ENCODE measurements at regions not wholly inside any gene's neighbourhood (a gene's known extent, or its start where the extent isn't known, plus 50 kb on each side); places are given as distances from the start of the nearest gene placed in this dataset.

GRCh38 chr11:129611661-129612446 lies 203.8 kb upstream of the TMEM45B start:
- H2BK120ac ChIP-seq (ENCODE audit: low read depth, low read length, poor library complexity, severe bottlenecking), result no peak overlapping the region
- H3K27me3 Mint-ChIP-seq (ENCODE audit: low read depth), result no peaks in the 10 kb centered on the region; the same call in none of the 2 replicates
- H2BK20ac ChIP-seq (ENCODE audit: low read depth, low read length, poor library complexity, severe bottlenecking), result no peak overlapping the region
- H3K4me3 Mint-ChIP-seq, result no peak overlapping the region
- no peaks in the 10 kb centered on the region for H3K23me2 ChIP-seq (ENCODE audit: insufficient read length, low read depth, low read length, poor library complexity, severe bottlenecking)
- H3K23ac ChIP-seq (ENCODE audit: insufficient read length, low read depth, low read length), result no peak overlapping the region
- H2BK15ac ChIP-seq (ENCODE audit: low read depth, low read length), result no peak overlapping the region
- H2BK12ac ChIP-seq (ENCODE audit: insufficient read length, low read depth, low read length), result no peak overlapping the region
- H3T11ph ChIP-seq (ENCODE audit: low read length), result no peak overlapping the region
- H3K9me3 ChIP-seq (ENCODE audit: control insufficient read depth, low read depth, low read length), result no peaks in the 10 kb centered on the region
- H4K5ac ChIP-seq (ENCODE audit: insufficient read length, low read depth, low read length), result no peak overlapping the region
- no peak overlapping the region for H3K9ac ChIP-seq (ENCODE audit: extremely low read depth, insufficient read length, low read length)
- no peak overlapping the region for H4K91ac ChIP-seq (ENCODE audit: insufficient read length, low read depth, low read length)
- no peak for DNase-seq
- no peak overlapping the region for H2AFZ ChIP-seq (ENCODE audit: low read length)
- H3K9me3 Mint-ChIP-seq, result no peaks in the 10 kb centered on the region
- no peaks in the 10 kb centered on the region for H3K36me3 Mint-ChIP-seq (ENCODE audit: insufficient read depth in 1 of 3, low read depth in 3 of 3)
- WGBS (ENCODE audit: extremely low coverage, insufficient read length, low lambda C conversion rate), result no CpG with 5 or more reads among the region's 17 CpGs
- H3K27ac Mint-ChIP-seq, result peak overlapping the region in 1 of 3 experiments; percentile 40; a peak in 1 of 7 replicates
- H3K79me2 ChIP-seq (ENCODE audit: insufficient read depth, low read length), result no peaks in the 10 kb centered on the region
- H3K18ac ChIP-seq (ENCODE audit: insufficient read length, low read depth, low read length), result no peak overlapping the region
- H3K4me2 ChIP-seq (ENCODE audit: insufficient read depth, insufficient read length, low read length), result no peak overlapping the region
- H3K79me1 ChIP-seq (ENCODE audit: insufficient read depth, low read depth, low read length, poor library complexity, severe bottlenecking), result no peaks in the 10 kb centered on the region
- H3K4me1 Mint-ChIP-seq, result no peaks in the 10 kb centered on the region; a peak in 1 of 4 replicates
- H4K8ac ChIP-seq (replicated peaks; ENCODE audit: insufficient read length, low read depth, low read length), result no peak overlapping the region
- H3K4ac ChIP-seq (ENCODE audit: low read depth, low read length), result no peak overlapping the region
- no peak overlapping the region for H2BK5ac ChIP-seq (ENCODE audit: insufficient read length, low read length)
- TF ChIP-seq, protein P1, sequence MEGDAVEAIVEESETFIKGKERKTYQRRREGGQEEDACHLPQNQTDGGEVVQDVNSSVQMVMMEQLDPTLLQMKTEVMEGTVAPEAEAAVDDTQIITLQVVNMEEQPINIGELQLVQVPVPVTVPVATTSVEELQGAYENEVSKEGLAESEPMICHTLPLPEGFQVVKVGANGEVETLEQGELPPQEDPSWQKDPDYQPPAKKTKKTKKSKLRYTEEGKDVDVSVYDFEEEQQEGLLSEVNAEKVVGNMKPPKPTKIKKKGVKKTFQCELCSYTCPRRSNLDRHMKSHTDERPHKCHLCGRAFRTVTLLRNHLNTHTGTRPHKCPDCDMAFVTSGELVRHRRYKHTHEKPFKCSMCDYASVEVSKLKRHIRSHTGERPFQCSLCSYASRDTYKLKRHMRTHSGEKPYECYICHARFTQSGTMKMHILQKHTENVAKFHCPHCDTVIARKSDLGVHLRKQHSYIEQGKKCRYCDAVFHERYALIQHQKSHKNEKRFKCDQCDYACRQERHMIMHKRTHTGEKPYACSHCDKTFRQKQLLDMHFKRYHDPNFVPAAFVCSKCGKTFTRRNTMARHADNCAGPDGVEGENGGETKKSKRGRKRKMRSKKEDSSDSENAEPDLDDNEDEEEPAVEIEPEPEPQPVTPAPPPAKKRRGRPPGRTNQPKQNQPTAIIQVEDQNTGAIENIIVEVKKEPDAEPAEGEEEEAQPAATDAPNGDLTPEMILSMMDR (conservative IDR thresholded peaks at IDR 0.05), result no peak
- H2AK5ac ChIP-seq (ENCODE audit: insufficient read length, low read length), result no peak overlapping the region
- H3K27ac ChIP-seq (ENCODE audit: insufficient read length, low read depth, low read length), result no peak overlapping the region
- H3K14ac ChIP-seq (ENCODE audit: insufficient read depth, low read length), result no peak overlapping the region
- no peak overlapping the region for H3K56ac ChIP-seq (ENCODE audit: insufficient read length, low read depth, low read length)
- H3K27me3 ChIP-seq (ENCODE audit: insufficient read depth, low read length), result no peaks in the 10 kb centered on the region
- no peaks in the 10 kb centered on the region for H3K4me1 ChIP-seq (ENCODE audit: insufficient read depth, low read length)
- H4K20me1 ChIP-seq (ENCODE audit: control insufficient read depth, insufficient read depth, insufficient read length), result no peaks in the 10 kb centered on the region
